Posterior cingulate gyrus (tissue), 11 donors: ENCODE measurements at regions not wholly inside any gene's neighbourhood (a gene's known extent, or its start where the extent isn't known, plus 50 kb on each side); places are given as distances from the start of the nearest gene placed in this dataset.

Experiments used
- DNase-seq, 10 donors: peaks; one replicate each; pipeline versions ENCODE4 v3.0.0 to v3.0.0-alpha.2; 2020 to 2021; ENCODE audit warnings: mixed read lengths in 3 of 10
- intact Hi-C: fragments of 100-400 bp; cut with DNase I; formaldehyde crosslinking; loops from one replicate; pipeline ENCODE4 v1.15.1; 2023

- intact Hi-C loops: no loop called here
- DNase-seq: no peak
Observed at GRCh38 chr4:56211202-56211601, 176.1 kb downstream of the AASDH start.

DNA sequence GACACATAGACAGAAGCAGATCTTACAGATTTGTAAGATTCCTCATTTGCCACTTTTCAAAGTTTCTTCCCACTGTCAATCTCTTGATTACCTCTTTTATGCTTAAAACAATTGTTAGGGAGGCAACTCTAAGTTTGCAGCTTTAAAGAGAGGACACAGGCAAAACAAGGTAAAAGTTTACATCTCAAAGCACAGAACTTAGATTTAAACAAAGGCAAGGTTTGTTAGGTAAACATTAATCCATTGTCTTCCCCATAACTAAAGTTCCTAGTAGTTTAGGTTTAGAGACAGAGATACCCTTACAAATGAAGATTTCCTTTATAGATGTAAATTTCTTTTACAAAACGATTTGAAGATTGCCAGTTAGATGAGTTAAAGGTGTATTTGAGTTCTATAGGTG, 176.9 kb downstream of the AASDH start:
- intact Hi-C loops: no loop called here
- no peak for DNase-seq

DNA sequence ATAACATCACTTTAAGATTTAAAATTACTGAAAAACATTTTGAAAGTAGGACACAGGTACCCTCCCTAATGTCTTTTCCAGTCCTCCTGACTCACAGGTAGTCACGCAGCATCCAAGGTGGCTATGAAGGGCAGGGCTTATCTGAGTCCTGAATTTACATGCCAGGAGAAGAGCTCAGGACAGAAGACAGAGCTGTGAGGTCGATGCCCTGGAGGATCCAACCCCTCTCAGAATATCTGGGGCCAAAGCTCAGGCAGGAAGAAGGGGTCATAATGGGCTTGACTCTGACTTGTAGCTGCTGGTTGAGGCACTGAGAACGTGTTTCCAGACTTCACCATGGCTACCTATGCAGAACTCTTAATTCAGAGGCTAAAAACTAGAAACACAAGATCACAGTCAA, 177.5 kb downstream of the AASDH start:
- intact Hi-C loops: no loop called here
- DNase-seq: no peak

DNA sequence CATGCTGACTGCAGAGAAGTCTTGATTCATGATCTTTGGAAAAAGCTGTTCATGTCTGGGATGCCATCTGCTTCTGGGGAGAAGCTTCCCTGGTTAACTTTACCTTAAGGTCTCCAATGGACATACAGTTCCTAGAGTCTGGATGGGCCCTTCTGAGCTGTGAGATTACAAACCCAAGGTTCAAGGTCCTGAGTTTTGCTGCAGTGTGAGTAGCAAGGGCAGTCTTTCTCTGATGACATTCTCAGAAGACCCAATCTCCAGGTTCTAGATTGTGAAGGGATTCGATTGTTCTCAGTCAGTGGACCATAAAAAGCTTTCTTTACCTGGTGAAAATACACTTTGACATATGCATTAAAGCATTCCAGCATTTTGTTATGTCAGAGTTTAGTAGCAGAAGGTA, 179.2 kb downstream of the AASDH start:
- DNase-seq: no peak
- intact Hi-C loops: no loop called here

- intact Hi-C loops: no loop called here
- DNase-seq: no peak
Observed at GRCh38 chr4:56206258-56206657, 181.0 kb downstream of the AASDH start.

DNA sequence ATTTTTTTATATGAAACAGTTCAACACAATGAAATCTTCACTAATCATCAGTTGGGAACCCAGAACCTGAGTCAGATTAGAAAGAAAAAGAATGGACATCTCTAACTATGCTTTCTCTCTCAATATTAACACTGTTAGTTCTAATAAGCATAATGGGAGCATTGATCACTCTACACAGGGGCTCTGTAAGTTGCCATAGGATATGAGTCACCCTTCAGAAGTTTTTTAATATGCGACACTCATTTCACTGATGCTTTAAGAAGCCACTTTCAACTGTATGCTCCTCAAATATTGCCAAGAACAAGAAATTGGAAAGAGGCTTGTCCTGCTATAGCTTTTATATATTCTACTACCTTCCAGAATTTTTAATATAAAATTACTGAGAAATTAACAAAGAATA, 187.0 kb downstream of the AASDH start:
- DNase-seq: no peak
- intact Hi-C loops: no loop called here

GRCh38 chr4:56198265-56198664, 189.0 kb downstream of the AASDH start:
- intact Hi-C loops: no loop called here
- no peak for DNase-seq

DNA sequence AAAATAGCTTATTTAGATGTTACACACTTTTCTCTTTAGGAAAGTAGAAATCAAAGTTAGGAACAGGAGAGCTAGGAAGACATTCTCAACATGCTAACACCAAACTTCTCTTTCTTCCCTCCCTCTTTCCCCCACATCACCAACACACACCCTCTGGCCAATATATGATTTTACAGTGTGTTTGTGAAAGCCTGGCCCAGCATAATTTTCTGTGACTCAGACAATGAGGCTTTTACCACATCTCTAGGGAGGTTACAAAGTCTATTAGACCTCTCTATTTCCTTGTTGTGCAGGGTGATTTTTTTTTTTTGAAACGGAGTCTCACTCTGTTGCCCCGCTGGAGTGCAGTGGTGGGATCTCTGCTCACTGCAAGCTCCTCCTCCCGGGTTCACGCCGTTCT, 189.9 kb downstream of the AASDH start:
- intact Hi-C loops: no loop called here
- no peak for DNase-seq

DNA sequence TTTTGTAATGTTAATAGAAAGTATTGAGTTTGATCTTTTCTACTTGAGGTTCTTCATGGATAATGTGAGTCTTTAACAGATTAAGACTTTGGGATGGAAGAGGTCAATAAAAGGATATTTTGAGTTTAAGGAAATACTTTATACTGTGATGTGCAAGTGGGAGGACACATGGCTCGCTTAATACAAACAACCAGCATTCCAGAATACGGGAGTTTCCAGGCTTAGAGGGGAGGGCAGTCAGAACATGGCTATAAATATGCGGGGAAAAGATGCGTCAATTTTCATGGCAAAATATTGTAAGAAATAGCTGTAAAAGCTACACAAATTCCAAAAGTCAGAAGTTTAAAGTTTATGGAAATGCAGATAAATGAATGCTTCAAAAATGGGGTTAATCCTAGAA, 192.3 kb downstream of the AASDH start:
- DNase-seq: no peak
- intact Hi-C loops: no loop called here

- DNase-seq: no peak
- intact Hi-C loops: no loop called here
Observed at GRCh38 chr4:56191534-56191933, 195.8 kb downstream of the AASDH start.

- no peak for DNase-seq
- intact Hi-C loops: no loop called here
Observed at GRCh38 chr4:56187688-56188087, 199.6 kb downstream of the AASDH start.

- no peak for DNase-seq
Observed at GRCh38 chr4:56186808-56187523, 200.3 kb downstream of the AASDH start.

DNA sequence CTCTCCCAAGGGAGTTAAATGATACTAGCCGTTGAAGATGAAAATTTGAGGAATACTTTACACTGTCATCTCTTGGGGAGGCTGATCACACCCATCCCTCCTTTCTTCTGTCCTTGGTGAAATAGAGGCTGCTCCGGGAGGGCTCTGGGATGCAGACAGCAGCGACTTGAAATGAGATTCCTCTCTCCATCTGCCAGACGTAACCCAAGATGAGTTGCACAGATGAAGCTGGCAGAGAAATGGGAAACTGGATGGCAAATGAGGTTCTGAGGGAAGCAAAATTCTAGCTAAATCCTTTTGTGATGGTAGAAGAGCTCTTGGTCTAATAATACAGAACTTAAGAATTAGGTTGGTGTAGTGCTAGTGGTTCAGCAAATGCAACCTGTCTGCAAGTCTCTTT, 201.4 kb downstream of the AASDH start:
- intact Hi-C loops: no loop called here
- no peak for DNase-seq

More at GRCh38 chr4:56186808-56187523, 200.3 kb downstream of the AASDH start:
- intact Hi-C loops: no loop called here

- no peak for DNase-seq
- intact Hi-C loops: no loop called here
Observed at GRCh38 chr4:56184214-56184613, 203.1 kb downstream of the AASDH start.

DNA sequence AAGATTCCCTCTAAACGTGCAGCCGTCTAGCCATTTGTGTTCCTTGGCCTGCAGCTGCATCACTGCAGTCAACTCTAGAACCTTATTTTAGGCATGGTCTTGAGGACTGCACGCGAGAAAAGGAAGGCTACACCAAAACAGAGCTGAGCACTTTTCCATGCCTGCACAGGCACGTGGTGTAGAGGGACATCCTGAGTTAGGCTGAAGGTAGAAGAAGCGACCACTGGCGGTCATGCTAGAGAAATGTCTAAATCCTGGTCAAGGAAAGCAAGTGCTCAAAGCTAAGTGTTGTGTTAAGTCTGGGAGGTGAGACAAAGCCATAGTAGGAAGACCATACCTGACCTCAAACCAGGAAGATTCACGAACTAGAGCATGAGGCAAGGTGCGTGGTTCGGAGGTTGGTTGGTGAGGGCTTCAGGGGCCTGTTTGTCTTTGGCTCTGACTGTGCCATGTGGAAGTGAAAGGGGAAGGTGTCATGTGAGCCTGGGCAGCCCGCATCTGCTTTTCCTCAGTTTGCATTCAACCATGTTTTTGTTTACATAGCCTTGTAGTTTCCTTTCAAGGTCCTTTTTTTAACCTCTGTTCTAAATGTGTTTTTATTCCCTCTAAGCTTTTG, 203.8 kb downstream of the AASDH start:
- intact Hi-C loops: no loop called here

GRCh38 chr4:56182356-56182755, 204.9 kb downstream of the AASDH start:
- intact Hi-C loops: no loop called here
- no peak for DNase-seq

More for the DNA sequence above, 203.8 kb downstream of the AASDH start:
- no peak for DNase-seq

DNA sequence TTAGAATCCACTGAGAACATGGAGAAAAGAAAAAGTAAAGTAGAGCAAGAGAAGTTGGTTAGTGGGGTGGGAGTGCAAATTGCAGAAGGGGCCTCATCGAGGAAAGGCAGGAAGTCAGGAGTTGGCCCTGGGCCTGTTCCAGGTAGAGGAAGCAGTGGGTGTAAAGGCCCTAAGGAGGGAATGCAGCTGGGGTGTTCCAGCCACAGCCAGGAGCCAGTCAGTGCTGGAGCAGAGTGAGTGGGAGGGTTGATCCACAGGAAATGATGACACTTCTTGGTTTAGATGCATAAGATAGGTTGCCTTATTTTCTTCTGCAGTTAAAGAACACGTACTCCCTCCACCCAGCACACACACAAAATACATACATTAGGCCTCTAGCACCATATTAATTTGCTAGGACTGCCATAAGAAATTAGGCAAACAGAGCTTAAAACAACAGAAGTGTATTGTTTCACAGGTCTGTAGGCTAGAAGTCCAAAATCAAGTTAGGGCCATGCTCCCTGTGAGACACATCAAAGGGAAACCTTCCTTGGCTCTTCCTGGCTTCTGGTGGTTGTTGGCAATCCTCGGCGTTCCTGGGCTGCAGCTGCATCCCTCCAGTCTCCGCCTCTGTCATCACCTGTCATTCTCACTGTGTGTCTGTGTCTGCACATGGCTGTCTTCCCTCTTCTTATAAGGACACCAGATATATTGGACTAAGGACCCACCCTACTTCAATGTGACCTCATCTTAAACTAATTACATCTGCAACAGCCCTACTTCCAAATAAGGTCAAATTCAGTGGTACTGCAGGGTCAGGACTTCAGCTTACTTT, 205.9 kb downstream of the AASDH start:
- DNase-seq: no peak
- intact Hi-C loops: no loop called here

DNA sequence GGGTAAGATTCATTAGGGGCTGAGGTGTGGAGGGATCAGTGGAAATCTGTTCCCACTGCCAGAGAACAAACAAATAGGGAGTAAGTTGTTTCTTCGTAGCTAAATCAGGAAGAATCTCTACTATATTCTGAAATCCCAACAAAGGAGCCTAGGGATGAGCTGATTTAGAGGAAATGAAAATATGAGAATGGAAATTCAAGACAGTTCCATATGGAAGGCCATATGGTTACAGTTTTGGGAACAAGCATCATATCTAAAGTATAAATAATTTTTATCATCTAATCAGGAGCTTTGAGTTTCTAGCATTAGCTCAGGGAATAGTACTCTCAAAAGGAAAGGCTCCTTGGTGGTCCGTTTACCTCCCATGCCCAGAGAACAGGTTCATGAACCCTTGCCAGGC, 218.2 kb downstream of the AASDH start:
- intact Hi-C loops: no loop called here
- DNase-seq: no peak

DNA sequence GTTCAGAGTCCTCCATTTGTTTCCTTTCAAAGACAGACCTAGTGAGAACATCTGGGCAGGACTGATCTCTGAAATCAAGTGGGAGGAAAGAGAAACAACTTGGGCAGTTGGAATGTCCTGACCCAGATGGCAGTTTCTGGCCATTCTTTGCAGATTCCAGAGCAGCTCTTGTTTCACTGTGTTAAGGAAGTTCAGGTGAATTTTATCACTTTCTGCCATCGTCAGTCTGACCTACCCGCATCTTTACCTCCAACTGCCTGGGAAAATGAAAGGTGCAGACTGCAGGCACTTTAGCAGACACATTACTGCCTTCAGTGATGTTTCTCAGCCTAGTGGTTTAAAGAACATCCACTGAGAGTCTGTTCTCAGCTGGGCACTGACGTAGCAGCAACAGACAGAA, 216.2 kb downstream of the CEP135 start:
- intact Hi-C loops: no loop called here
- DNase-seq: no peak

- intact Hi-C loops: no loop called here
- DNase-seq: no peak
Observed at GRCh38 chr4:56160636-56161035, 211.9 kb downstream of the CEP135 start.

- DNase-seq: no peak
- intact Hi-C loops: no loop called here
Observed at GRCh38 chr4:56158483-56158882, 209.7 kb downstream of the CEP135 start.

GRCh38 chr4:56156141-56156540, 207.4 kb downstream of the CEP135 start:
- intact Hi-C loops: no loop called here
- DNase-seq: no peak
